HL-60/S4 (cell line): ENCODE measurements at regions not wholly inside any gene's neighbourhood (a gene's known extent, or its start where the extent isn't known, plus 50 kb on each side); places are given as distances from the start of the nearest gene placed in this dataset.
"Not testable (repeated sequence)": the region's sequence is repeated elsewhere in the genome, so short reads cannot be mapped to it uniquely, and the experiment has no call there.

Source experiments
- in situ Hi-C: fragments of 300-500 bp; cut with MboI; formaldehyde crosslinking; loops from 2 replicates; pipeline ENCODE4 v1.14.3; 2022; ENCODE audit warnings: low sequenced_read_pairs

GRCh38 chr13:69283301-69283700 lies 824.3 kb upstream of the ATXN8OS start:
- in situ Hi-C loops = no loop called here

DNA sequence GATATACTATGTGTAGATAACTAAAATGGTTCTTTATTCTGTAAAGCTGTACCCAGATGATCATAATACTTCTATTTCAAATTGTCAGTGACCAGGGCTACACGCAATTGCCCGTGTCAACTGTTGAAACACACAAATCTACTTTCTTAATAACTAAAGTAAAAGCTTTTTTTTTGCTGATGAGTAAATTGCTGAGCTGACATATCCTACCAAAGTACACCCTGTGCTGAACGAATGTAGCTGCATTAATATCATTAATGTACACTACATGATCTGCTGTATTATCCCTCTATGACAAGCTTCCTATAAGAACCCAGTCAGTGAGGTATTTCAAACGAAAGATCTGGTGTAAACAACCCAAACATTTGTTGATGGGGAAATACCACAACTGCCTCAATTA lies 827.2 kb upstream of the ATXN8OS start:
- in situ Hi-C loops = no loop called here

DNA sequence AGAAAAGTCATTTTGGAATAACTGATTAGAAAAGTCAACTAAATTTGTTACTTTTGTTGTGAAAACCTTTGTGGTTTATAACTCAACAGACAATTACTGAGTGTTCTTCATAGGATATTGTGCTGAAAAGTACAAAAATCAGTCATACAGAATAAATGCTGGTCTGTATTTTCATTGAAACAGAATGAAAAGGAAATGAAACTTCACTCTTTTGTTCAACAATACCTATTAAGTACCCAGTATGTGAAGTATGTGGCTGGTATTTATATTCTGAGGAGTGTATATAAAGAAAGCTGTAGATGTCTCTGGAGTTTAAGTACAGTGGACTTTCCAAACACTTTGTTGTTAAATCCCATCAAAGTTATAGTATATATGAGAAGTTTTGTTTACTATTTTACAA lies 828.4 kb upstream of the ATXN8OS start:
- in situ Hi-C loops = no loop called here

DNA sequence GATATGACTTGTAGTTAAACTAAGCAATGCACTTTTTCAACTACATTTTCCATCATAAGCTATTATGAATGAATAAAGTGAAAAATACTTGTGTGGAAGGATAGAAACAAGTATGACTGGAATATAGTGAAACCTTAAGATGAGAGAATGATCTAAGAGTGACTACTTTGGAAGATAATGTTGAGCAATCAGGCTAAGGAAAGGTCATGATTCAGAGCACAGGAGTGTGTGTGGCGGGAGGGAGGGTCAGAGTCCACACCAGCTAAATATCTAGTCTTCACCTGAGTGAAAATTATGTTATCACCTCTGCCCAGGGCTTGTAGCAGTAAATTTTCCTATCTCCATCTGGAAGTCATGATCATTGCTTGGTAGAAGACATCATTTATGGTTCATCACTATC lies 833.4 kb upstream of the ATXN8OS start:
- in situ Hi-C loops = no loop called here

- in situ Hi-C loops = no loop called here
These were observed 843.0 kb upstream of the ATXN8OS start for GRCh38 chr13:69264362-69265334.

DNA sequence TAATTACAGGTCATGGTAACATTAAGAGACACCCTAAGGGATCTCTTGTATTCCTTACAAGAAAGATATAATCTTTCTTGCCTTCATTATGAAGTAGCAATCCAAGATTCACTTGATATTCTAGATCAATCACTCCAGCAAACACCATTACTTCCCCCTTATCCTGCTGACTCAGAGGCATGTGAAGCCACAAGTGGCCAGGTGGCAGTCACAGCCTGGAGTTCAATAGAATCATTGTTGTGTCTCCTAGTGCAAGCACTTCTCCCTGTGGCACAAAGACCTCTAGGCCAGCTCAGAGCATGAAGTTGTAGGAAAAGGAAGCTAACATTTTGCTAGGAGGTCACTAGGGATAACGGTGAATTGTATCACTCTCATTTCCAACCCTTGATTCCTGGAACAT lies 864.3 kb upstream of the ATXN8OS start:
- in situ Hi-C loops = no loop called here

DNA sequence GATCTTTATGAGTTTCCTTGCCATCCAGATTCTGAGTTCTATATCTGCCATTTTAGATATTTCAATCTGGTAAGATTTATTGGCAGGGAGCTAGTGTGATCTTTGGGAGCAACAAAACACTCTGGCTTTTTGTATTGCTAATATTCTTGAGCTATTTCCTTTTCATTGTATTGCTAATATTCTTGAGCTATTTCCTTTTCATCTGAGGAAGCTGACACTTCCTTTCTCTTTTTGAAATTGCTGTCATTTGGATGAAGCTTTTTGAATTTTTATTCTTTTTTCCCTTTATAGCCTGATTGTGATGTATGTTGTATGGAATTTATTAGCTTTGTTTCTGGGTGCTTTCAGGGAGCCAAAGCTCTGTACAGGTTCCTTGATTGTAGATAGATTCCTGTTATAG lies 873.5 kb upstream of the ATXN8OS start:
- in situ Hi-C loops = no loop called here

- in situ Hi-C loops = no loop called here
These were observed 881.2 kb upstream of the ATXN8OS start for GRCh38 chr13:69226427-69226826.

GRCh38 chr13:69221633-69222498 lies 885.8 kb upstream of the ATXN8OS start:
- in situ Hi-C loops = not testable (repeated sequence)

DNA sequence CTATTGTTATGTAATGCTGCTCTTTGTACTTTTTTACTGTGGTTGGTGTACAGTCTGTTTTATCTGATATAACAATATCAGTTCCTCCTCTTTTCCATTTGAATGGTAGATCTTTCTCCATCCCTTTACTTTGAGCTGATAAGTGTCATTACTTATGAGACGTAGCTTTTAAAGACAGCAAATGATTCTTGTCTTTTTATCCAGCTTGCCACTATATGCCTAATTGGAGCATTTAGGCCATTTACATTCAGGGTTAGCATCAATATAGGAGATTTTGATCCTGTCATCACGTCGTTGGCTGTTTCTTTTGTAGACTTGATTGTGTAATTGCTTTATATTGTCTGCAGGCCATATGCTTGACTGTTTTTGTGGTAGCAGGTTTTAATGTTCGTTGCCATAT lies 894.2 kb upstream of the ATXN8OS start:
- in situ Hi-C loops = no loop called here

GRCh38 chr13:69204620-69205019 lies 903.0 kb upstream of the ATXN8OS start:
- in situ Hi-C loops = no loop called here

DNA sequence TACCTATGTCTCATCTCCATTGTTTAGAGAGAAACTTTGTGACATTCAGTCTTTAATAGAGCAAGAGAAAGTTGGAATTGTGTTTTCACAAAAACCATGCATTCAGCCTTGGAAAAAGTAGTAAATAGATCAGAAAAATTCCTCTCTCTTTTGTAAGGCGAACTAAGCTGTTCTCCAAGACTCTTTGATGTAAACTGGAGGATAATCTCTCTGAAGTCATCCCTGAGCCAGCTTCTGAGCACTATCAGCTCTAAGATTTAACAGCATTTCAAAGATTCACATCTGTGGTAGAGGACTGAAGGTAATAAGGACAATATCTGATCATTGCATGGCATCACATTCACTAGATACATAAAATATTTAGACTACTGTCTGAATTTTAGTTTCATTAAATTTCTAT lies 904.6 kb upstream of the ATXN8OS start:
- in situ Hi-C loops = no loop called here

GRCh38 chr13:69199664-69200063 lies 908.0 kb upstream of the ATXN8OS start:
- in situ Hi-C loops = no loop called here

DNA sequence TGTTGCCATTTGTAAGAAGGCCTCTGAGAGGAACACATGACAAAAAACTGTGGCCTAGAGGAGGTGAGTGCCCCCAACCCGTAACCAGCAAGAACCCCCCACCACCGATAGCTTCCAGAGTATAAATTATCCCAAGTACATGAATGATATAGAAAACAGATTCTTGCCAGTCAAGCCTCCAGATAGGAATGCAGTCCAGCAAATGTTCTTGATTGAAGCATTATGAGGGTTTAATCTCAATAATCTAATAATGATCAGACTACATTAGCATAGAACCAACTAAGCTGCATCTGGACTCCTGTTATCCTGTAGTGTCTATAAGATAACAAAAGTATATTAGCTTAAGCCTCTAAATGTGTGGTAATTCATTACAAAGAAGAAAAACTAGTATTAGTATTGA lies 908.9 kb upstream of the ATXN8OS start:
- in situ Hi-C loops = no loop called here

- in situ Hi-C loops = no loop called here
These were observed 913.5 kb upstream of the ATXN8OS start for GRCh38 chr13:69194130-69194529.

DNA sequence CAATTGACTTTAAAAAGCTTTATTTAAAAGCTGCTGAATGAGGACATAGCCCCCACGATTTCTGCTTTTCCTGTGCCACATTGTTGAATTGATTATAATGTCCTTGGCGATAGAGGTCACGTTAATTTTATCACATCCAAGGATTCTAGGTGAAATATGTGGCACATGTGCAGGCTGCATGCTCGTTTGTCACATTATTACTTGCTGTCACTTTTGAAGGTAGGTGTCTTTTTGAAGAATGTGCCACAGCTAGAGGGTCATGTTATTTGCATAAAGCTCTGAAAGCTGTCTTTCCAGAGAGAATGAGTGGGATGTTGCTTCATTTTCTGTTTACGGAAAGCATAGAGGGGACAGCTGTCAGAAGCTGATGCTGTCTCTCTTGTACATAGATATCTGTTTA lies 927.6 kb upstream of the ATXN8OS start:
- in situ Hi-C loops = no loop called here

DNA sequence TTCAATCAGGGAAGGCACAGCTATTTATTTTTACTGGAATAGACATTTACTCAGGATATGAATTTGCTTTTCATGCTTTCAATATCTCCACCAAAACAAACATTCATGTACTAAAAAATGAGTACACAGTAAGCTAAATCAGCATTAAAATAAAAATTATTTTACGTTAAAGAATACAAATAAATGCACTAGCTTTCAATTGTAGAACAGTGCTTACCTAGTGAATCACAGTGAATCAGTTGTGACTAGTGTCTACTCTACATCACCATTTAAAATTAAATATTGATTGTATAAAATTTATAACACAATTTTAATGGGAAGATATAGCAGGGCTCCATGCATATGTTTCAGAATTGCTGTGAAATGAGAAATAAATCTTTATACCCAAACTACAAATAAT lies 929.6 kb upstream of the ATXN8OS start:
- in situ Hi-C loops = no loop called here

DNA sequence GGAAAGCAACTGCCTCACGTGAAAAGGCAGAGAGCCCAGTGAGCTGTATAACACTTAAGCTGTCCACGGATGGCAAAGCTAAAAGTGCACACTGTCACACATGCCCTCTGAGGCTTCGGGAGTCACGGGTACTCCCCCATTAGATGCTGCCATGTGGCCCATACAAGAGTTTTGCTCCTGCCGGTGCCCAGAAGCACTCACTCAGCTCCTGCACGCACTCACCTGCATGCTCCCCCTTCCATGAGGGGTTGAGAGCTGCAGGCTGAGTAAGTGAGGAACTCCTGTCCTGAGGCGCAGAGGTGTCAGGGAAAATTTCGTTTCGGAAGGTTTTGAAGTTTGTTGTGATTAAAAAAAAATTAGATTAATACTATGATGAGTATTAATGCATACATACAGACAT lies 939.2 kb upstream of the ATXN8OS start:
- in situ Hi-C loops = no loop called here

DNA sequence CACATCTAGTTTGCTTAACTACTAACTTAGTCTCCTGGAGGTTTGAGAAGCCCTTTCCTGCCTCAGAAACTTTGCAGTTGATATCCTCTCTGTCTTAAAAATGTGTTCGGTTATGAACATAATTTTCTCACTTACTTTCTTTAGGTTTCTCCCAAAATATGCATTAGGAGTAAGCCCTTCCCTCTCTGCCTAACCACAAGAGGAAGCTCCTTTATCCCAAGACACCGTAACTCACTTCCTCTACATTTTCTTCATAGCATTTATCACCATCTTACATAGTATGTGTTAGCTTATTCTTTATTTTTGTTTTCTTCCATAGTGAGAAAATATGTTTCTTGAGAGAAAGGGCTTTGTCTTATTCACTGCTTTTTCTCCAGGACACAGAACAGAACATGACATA lies 952.5 kb upstream of the ATXN8OS start:
- in situ Hi-C loops = no loop called here

GRCh38 chr13:69142101-69142500 lies 965.5 kb upstream of the ATXN8OS start:
- in situ Hi-C loops = no loop called here

- in situ Hi-C loops = no loop called here
These were observed 982.6 kb upstream of the ATXN8OS start for GRCh38 chr13:69124996-69125395.
